Tibial nerve (tissue), 3 donors: ENCODE measurements at regions not wholly inside any gene's neighbourhood (a gene's known extent, or its start where the extent isn't known, plus 50 kb on each side); places are given as distances from the start of the nearest gene placed in this dataset.

Experiments used
- POLR2A ChIP-seq, 2 donors: fragments of 450-650 bp; IDR thresholded peaks; one replicate each; pipeline ENCODE4 v1.6.1; 2017; ENCODE audit warnings: antibody characterized with exemption in 2 of 2, mild to moderate bottlenecking in 2 of 2, moderate library complexity in 2 of 2
- TF ChIP-seq, protein P1 (sequence below), 5 experiments: fragments of 200-600 bp in 3 of 5; fragments of 450-650 bp in 2 of 5; sonication (generic) in 3 of 5; IDR thresholded peaks; one replicate each; pipeline ENCODE4 v1.5.1; 2016 to 2019; ENCODE audit warnings: antibody characterized with exemption in 5 of 5, mild to moderate bottlenecking in 3 of 5, moderate library complexity in 2 of 5

DNA sequence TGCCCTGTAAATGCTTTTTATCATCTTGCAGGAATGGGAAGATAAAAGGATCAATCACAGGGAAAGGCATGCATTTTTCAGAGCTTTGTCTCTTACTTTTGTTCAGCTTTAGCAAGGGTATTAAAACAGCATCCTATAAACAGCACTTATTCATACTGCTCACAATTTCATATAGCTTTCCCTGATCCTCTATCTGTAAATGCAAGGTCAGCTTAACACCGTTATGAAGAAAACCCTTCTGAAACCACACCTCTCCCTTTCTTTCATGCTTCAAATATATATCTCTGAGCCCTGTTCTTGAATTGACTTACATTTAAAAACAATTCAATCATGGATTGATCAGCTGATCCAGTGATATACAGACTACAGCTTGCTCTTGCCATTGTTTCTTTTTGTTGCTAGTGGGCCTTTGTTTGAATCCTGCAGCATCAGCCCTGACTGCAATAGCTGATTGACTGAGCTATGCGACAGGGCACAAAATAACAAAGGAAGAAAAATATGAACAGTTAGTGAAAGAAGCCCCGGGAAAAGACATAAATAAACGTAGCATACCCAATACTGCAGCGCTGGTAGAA, 795.5 kb upstream of the CDH2 start:
- TF ChIP-seq, protein P1, sequence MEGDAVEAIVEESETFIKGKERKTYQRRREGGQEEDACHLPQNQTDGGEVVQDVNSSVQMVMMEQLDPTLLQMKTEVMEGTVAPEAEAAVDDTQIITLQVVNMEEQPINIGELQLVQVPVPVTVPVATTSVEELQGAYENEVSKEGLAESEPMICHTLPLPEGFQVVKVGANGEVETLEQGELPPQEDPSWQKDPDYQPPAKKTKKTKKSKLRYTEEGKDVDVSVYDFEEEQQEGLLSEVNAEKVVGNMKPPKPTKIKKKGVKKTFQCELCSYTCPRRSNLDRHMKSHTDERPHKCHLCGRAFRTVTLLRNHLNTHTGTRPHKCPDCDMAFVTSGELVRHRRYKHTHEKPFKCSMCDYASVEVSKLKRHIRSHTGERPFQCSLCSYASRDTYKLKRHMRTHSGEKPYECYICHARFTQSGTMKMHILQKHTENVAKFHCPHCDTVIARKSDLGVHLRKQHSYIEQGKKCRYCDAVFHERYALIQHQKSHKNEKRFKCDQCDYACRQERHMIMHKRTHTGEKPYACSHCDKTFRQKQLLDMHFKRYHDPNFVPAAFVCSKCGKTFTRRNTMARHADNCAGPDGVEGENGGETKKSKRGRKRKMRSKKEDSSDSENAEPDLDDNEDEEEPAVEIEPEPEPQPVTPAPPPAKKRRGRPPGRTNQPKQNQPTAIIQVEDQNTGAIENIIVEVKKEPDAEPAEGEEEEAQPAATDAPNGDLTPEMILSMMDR (IDR thresholded peaks at IDR 0.05), result no peak
- no peak for TF ChIP-seq POLR2A (IDR thresholded peaks at IDR 0.05)
